ENCODE measurements at regions not wholly inside any gene's neighbourhood (a gene's known extent, or its start where the extent isn't known, plus 50 kb on each side); places are given as distances from the start of the nearest gene placed in this dataset.

GRCh38 chr17:5773816-5774360, 189.6 kb upstream of the NLRP1 start:
- TF ChIP-seq POLR2AphosphoS5 (IDR thresholded peaks at IDR 0.05; ENCODE audit: low read depth, low read length) = peak; percentile 14; the same call in 1 of the 2 replicates
- no peak for TF ChIP-seq TAF1 (IDR thresholded peaks at IDR 0.05; ENCODE audit: borderline replicate concordance, insufficient read depth, low read length)

DNA sequence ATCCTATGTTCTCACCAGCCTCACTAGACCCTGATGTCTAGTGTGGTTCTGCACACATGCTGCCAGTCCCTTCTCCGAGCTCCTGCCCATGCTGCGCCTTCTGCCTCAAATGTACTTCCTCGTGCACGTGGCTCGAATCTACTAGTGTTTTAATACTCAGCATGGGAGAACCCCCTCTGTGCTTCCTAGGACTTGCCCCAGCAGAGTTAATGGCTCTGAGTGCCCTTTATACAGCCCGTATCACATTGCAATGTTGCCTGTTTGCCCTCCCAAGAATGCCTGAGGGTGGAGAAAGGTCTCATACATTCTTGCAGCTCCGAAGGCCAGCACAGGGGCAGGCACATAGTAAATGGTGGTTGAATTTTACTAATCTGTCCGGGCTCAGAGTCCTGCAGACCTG, 190.8 kb upstream of the NLRP1 start:
- 0 out of 2 replicates have a peak, but pooled peaks have one; percentile 8 for TF ChIP-seq SIN3A (IDR thresholded peaks at IDR 0.05; ENCODE audit: borderline replicate concordance, insufficient read depth, low read length)
- no peak for TF ChIP-seq TAF1 (IDR thresholded peaks at IDR 0.05; ENCODE audit: borderline replicate concordance, insufficient read depth, low read length)

GRCh38 chr17:5780476-5780875, 196.2 kb upstream of the NLRP1 start:
- TF ChIP-seq SIN3A (IDR thresholded peaks at IDR 0.05; ENCODE audit: borderline replicate concordance, insufficient read depth, low read length) = no peak; the same call in 1 of the 2 replicates
- TF ChIP-seq FOXP2 (optimal IDR thresholded peaks at IDR 0.05; ENCODE audit: borderline replicate concordance, extremely low read depth, extremely low read length, insufficient read depth) = no peak
- no peak for TF ChIP-seq TAF1 (IDR thresholded peaks at IDR 0.05; ENCODE audit: borderline replicate concordance, insufficient read depth, low read length)
- no peak for TF ChIP-seq POLR2AphosphoS5 (IDR thresholded peaks at IDR 0.05; ENCODE audit: low read depth, low read length)
- TF ChIP-seq REST (IDR thresholded peaks at IDR 0.05; ENCODE audit: insufficient read depth in 1 of 2, low read depth in 2 of 2, low read length in 2 of 2) = no peak

DNA sequence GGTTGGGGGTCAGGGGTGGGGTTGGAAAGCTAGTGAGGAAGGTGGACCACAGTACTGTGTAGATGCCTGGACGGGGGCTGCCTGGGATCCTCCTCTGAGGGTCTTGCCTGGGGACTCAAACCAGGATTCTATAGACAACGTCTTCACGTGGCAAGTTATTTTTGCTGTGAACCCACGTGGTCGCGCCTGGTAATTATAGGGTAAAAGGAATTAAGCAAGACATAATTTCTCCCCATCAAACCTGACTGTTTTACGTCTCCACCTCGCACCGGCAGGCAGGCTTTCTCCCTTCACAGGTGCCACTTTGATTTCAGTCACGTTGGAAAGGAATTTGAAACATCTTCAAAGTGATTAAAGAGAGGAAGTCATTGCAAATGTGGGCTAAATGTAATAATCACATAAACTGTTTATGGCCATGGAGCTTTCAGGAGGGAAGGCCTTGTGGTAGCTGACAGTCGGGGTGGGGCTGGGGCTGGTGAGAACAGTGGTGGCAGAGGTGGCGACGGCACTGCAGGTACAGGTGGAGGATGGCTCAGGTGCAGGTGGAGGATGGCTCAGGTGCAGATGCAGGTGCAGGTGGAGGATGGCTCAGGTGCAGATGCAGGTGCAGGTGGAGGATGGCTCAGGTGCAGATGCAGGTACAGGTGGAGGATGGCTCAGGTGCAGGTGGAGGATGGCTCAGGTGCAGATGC, 197.1 kb upstream of the NLRP1 start:
- TF ChIP-seq FOXP2 (optimal IDR thresholded peaks at IDR 0.05; ENCODE audit: borderline replicate concordance, extremely low read depth, extremely low read length, insufficient read depth) (no peak), POLR2AphosphoS5 (IDR thresholded peaks at IDR 0.05; ENCODE audit: low read depth, low read length) (no peak), TAF1 (IDR thresholded peaks at IDR 0.05; ENCODE audit: borderline replicate concordance, insufficient read depth, low read length) (no peak), SIN3A (IDR thresholded peaks at IDR 0.05; ENCODE audit: borderline replicate concordance, insufficient read depth, low read length) (no peak), REST (IDR thresholded peaks at IDR 0.05; ENCODE audit: insufficient read depth in 1 of 2, low read depth in 2 of 2, low read length in 2 of 2) (no peak)

- TF ChIP-seq SIN3A (IDR thresholded peaks at IDR 0.05; ENCODE audit: borderline replicate concordance, insufficient read depth, low read length) (no peak), TAF1 (IDR thresholded peaks at IDR 0.05; ENCODE audit: borderline replicate concordance, insufficient read depth, low read length) (no peak), POLR2AphosphoS5 (IDR thresholded peaks at IDR 0.05; ENCODE audit: low read depth, low read length) (no peak), REST (IDR thresholded peaks at IDR 0.05; ENCODE audit: insufficient read depth in 1 of 2, low read depth in 2 of 2, low read length in 2 of 2) (no peak), FOXP2 (optimal IDR thresholded peaks at IDR 0.05; ENCODE audit: borderline replicate concordance, extremely low read depth, extremely low read length, insufficient read depth) (no peak)
Observed at GRCh38 chr17:5783269-5783668, 199.0 kb upstream of the NLRP1 start.

DNA sequence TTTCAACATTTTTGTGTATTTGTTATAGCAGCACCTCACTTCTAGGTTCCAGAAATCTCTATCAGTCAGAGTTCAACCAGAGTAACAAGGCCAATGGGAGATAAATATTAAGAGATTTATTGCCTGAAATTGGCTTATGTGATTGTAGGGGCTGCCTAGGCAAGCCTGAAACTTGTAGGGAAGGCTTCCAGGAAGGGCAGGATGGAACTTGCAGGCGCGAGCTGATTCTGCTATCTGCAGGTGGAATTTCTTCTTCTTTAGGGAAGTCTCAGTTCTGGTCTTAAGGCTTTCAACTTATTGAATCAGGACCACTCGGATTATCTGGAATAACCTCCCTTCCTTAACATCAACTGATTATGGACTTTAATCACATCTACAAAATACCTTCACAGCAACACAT, 199.5 kb upstream of the NLRP1 start:
- no peak for TF ChIP-seq SIN3A (IDR thresholded peaks at IDR 0.05; ENCODE audit: borderline replicate concordance, insufficient read depth, low read length)
